ENCODE measurements at regions not wholly inside any gene's neighbourhood (a gene's known extent, or its start where the extent isn't known, plus 50 kb on each side); places are given as distances from the start of the nearest gene placed in this dataset.
"Not testable (repeated sequence)": the region's sequence is repeated elsewhere in the genome, so short reads cannot be mapped to it uniquely, and the experiment has no call there.

- no peak overlapping the region for H3K9ac ChIP-seq (ENCODE audit: low read depth, low read length)
- H3K4me1 ChIP-seq (ENCODE audit: insufficient read depth, low read length) = peaks cover under 1% of the 10 kb centered on the region; the same call in 1 of the 2 replicates
- H3K36me3 ChIP-seq (ENCODE audit: insufficient read depth, low read depth, low read length) = no peaks in the 10 kb centered on the region
- no peaks in the 10 kb centered on the region for H3K9me3 ChIP-seq (ENCODE audit: insufficient read depth, low read depth, low read length)
- no peaks in the 10 kb centered on the region for H3K27me3 ChIP-seq (ENCODE audit: insufficient read depth, low read length)
- no peak overlapping the region for H3K27ac ChIP-seq (ENCODE audit: low read length)
- H3K4me3 ChIP-seq (ENCODE audit: low read length) = no peak overlapping the region
Measured at GRCh38 chr11:130671801-130672700, 223.6 kb downstream of the ADAMTS15 start.

GRCh38 chr11:130672911-130673310 lies 224.5 kb downstream of the ADAMTS15 start:
- Histone ChIP-seq H3K27me3 (ENCODE audit: insufficient read depth, low read length) (no peaks in the 10 kb centered on the region), H3K9ac (ENCODE audit: low read depth, low read length) (no peak overlapping the region), H3K36me3 (ENCODE audit: insufficient read depth, low read depth, low read length) (no peaks in the 10 kb centered on the region), H3K27ac (ENCODE audit: low read length) (no peak overlapping the region), H3K4me1 (ENCODE audit: insufficient read depth, low read length) (peaks cover 7% of the 10 kb centered on the region; the same call in 1 of the 2 replicates), H3K9me3 (ENCODE audit: insufficient read depth, low read depth, low read length) (no peaks in the 10 kb centered on the region), H3K4me3 (ENCODE audit: low read length) (no peak overlapping the region)

- Histone ChIP-seq H3K4me1 (ENCODE audit: insufficient read depth, low read length) (peaks cover 8% of the 10 kb centered on the region; the same call in 1 of the 2 replicates), H3K9ac (ENCODE audit: low read depth, low read length) (no peak overlapping the region), H3K27ac (ENCODE audit: low read length) (no peak overlapping the region), H3K27me3 (ENCODE audit: insufficient read depth, low read length) (no peaks in the 10 kb centered on the region), H3K36me3 (ENCODE audit: insufficient read depth, low read depth, low read length) (no peaks in the 10 kb centered on the region), H3K9me3 (ENCODE audit: insufficient read depth, low read depth, low read length) (peaks cover under 1% of the 10 kb centered on the region), H3K4me3 (ENCODE audit: low read length) (no peak overlapping the region)
Measured at GRCh38 chr11:130673698-130674097, 225.3 kb downstream of the ADAMTS15 start.

- H3K9ac ChIP-seq (ENCODE audit: low read depth, low read length) = no peak overlapping the region
- peaks cover 12% of the 10 kb centered on the region for H3K9me3 ChIP-seq (ENCODE audit: insufficient read depth, low read depth, low read length)
- no peaks in the 10 kb centered on the region for H3K36me3 ChIP-seq (ENCODE audit: insufficient read depth, low read depth, low read length)
- no peak overlapping the region for H3K27ac ChIP-seq (ENCODE audit: low read length)
- H3K4me3 ChIP-seq (ENCODE audit: low read length) = no peak overlapping the region
- H3K4me1 ChIP-seq (ENCODE audit: insufficient read depth, low read length) = peaks cover 8% of the 10 kb centered on the region; the same call in 1 of the 2 replicates
- H3K27me3 ChIP-seq (ENCODE audit: insufficient read depth, low read length) = no peaks in the 10 kb centered on the region
Measured at GRCh38 chr11:130674686-130675308, 226.4 kb downstream of the ADAMTS15 start.

GRCh38 chr11:130675371-130675821 lies 227.0 kb downstream of the ADAMTS15 start:
- Histone ChIP-seq H3K36me3 (ENCODE audit: insufficient read depth, low read depth, low read length) (no peaks in the 10 kb centered on the region), H3K9me3 (ENCODE audit: insufficient read depth, low read depth, low read length) (peaks cover 12% of the 10 kb centered on the region), H3K4me3 (ENCODE audit: low read length) (no peak overlapping the region), H3K27me3 (ENCODE audit: insufficient read depth, low read length) (no peaks in the 10 kb centered on the region), H3K27ac (ENCODE audit: low read length) (no peak overlapping the region), H3K9ac (ENCODE audit: low read depth, low read length) (no peak overlapping the region), H3K4me1 (ENCODE audit: insufficient read depth, low read length) (peaks cover 8% of the 10 kb centered on the region; the same call in 1 of the 2 replicates)

GRCh38 chr11:130675917-130676316 lies 227.5 kb downstream of the ADAMTS15 start:
- Histone ChIP-seq H3K27ac (ENCODE audit: low read length) (no peak overlapping the region), H3K36me3 (ENCODE audit: insufficient read depth, low read depth, low read length) (no peaks in the 10 kb centered on the region), H3K4me3 (ENCODE audit: low read length) (no peak overlapping the region), H3K4me1 (ENCODE audit: insufficient read depth, low read length) (peaks cover 8% of the 10 kb centered on the region; the same call in 1 of the 2 replicates), H3K27me3 (ENCODE audit: insufficient read depth, low read length) (no peaks in the 10 kb centered on the region), H3K9ac (ENCODE audit: low read depth, low read length) (no peak overlapping the region), H3K9me3 (ENCODE audit: insufficient read depth, low read depth, low read length) (peaks cover 12% of the 10 kb centered on the region)

- peaks cover 18% of the 10 kb centered on the region for H3K9me3 ChIP-seq (ENCODE audit: insufficient read depth, low read depth, low read length)
- H3K4me3 ChIP-seq (ENCODE audit: low read length) = no peak overlapping the region
- H3K4me1 ChIP-seq (ENCODE audit: insufficient read depth, low read length) = peaks cover 8% of the 10 kb centered on the region; the same call in 1 of the 2 replicates
- H3K36me3 ChIP-seq (ENCODE audit: insufficient read depth, low read depth, low read length) = no peaks in the 10 kb centered on the region
- H3K9ac ChIP-seq (ENCODE audit: low read depth, low read length) = no peak overlapping the region
- no peak overlapping the region for H3K27ac ChIP-seq (ENCODE audit: low read length)
- H3K27me3 ChIP-seq (ENCODE audit: insufficient read depth, low read length) = no peaks in the 10 kb centered on the region
Measured at GRCh38 chr11:130677486-130678153, 229.2 kb downstream of the ADAMTS15 start.

GRCh38 chr11:130679247-130679646 lies 230.8 kb downstream of the ADAMTS15 start:
- H3K9me3 ChIP-seq (ENCODE audit: insufficient read depth, low read depth, low read length) = peaks cover 22% of the 10 kb centered on the region
- H3K4me1 ChIP-seq (ENCODE audit: insufficient read depth, low read length) = peaks cover 8% of the 10 kb centered on the region; the same call in 1 of the 2 replicates
- H3K27me3 ChIP-seq (ENCODE audit: insufficient read depth, low read length) = no peaks in the 10 kb centered on the region
- H3K9ac ChIP-seq (ENCODE audit: low read depth, low read length) = no peak overlapping the region
- H3K36me3 ChIP-seq (ENCODE audit: insufficient read depth, low read depth, low read length) = no peaks in the 10 kb centered on the region
- H3K27ac ChIP-seq (ENCODE audit: low read length) = no peak overlapping the region
- no peak overlapping the region for H3K4me3 ChIP-seq (ENCODE audit: low read length)

- not testable (repeated sequence) for H3K27ac ChIP-seq (ENCODE audit: low read length); H3K36me3 ChIP-seq (ENCODE audit: insufficient read depth, low read depth, low read length); H3K9ac ChIP-seq (ENCODE audit: low read depth, low read length); H3K4me3 ChIP-seq (ENCODE audit: low read length); H3K27me3 ChIP-seq (ENCODE audit: insufficient read depth, low read length); H3K4me1 ChIP-seq (ENCODE audit: insufficient read depth, low read length)
- peaks cover 22% of the 10 kb centered on the region for H3K9me3 ChIP-seq (ENCODE audit: insufficient read depth, low read depth, low read length)
Measured at GRCh38 chr11:130682471-130682870, 233.8 kb downstream of the SNX19 start.

GRCh38 chr11:130689222-130689908 lies 226.9 kb downstream of the SNX19 start:
- Histone ChIP-seq H3K27ac (ENCODE audit: low read length) (no peak overlapping the region), H3K9me3 (ENCODE audit: insufficient read depth, low read depth, low read length) (no peaks in the 10 kb centered on the region; the same call in 1 of the 2 replicates), H3K4me1 (ENCODE audit: insufficient read depth, low read length) (no peaks in the 10 kb centered on the region), H3K36me3 (ENCODE audit: insufficient read depth, low read depth, low read length) (no peaks in the 10 kb centered on the region), H3K27me3 (ENCODE audit: insufficient read depth, low read length) (no peaks in the 10 kb centered on the region), H3K4me3 (ENCODE audit: low read length) (no peak overlapping the region), H3K9ac (ENCODE audit: low read depth, low read length) (no peak overlapping the region)

- no peak overlapping the region for H3K4me3 ChIP-seq (ENCODE audit: low read length)
- H3K4me1 ChIP-seq (ENCODE audit: insufficient read depth, low read length) = no peaks in the 10 kb centered on the region
- no peaks in the 10 kb centered on the region for H3K27me3 ChIP-seq (ENCODE audit: insufficient read depth, low read length)
- no peak overlapping the region for H3K27ac ChIP-seq (ENCODE audit: low read length)
- no peaks in the 10 kb centered on the region for H3K36me3 ChIP-seq (ENCODE audit: insufficient read depth, low read depth, low read length)
- H3K9ac ChIP-seq (ENCODE audit: low read depth, low read length) = no peak overlapping the region
- H3K9me3 ChIP-seq (ENCODE audit: insufficient read depth, low read depth, low read length) = no peaks in the 10 kb centered on the region
Measured at GRCh38 chr11:130691581-130691980, 224.7 kb downstream of the SNX19 start.

Data from iPS-20b (cell line).